SK-N-SH (cell line): ENCODE measurements at regions not wholly inside any gene's neighbourhood (a gene's known extent, or its start where the extent isn't known, plus 50 kb on each side); places are given as distances from the start of the nearest gene placed in this dataset.

Source experiments
- CTCF ChIA-PET: fragments of 300-600, 350-600 bp; formaldehyde crosslinking; extraction: SDS; loops from one replicate; lab custom pipeline; 2021; lab: Yijun Ruan, JAX
- POLR2A ChIA-PET: fragments of 350-600 bp; sonication (Branson Sonifier 250); formaldehyde crosslinking; extraction: SDS; loops from one replicate; lab custom pipeline; 2020; ENCODE audit warnings: antibody characterized with exemption, inconsistent platforms; lab: Yijun Ruan, JAX
- DNase-seq: peaks from one replicate; pipeline ENCODE4 v3.0.0; 2012
- H2AFZ ChIP-seq: fragments of 200-600 bp; sonication (generic); 2 replicates; pipeline ENCODE4 v1.8.1; 2016; ENCODE audit warnings: antibody characterized with exemption, mild to moderate bottlenecking, low read depth
- H3F3A ChIP-seq: fragments of 200-600 bp; sonication (generic); replicated peaks from 2 replicates; pipeline ENCODE3; 2016; ENCODE audit warnings: antibody characterized with exemption, mild to moderate bottlenecking; ENCODE audit not compliant: insufficient read depth
- H3K27ac ChIP-seq, 2 experiments: fragments of 200-500 bp in 1 of 2; fragments of 200-600 bp in 1 of 2; sonication (Bioruptor generic) in 1 of 2; sonication (generic), shearing (Covaris generic) in 1 of 2; 2 replicates each; pipeline versions ENCODE4 v1.5.1 to v1.6.1; 2014 to 2016; ENCODE audit warnings: low read depth in 2 of 2, inconsistent platforms in 1 of 2, low read length in 1 of 2, mild to moderate bottlenecking in 1 of 2, mixed read lengths in 1 of 2
- H3K27me3 ChIP-seq: fragments of 200-600 bp; sonication (generic), shearing (Covaris generic); 2 replicates; pipeline ENCODE4 v1.6.1; 2016; ENCODE audit warnings: mixed run types; ENCODE audit not compliant: insufficient read depth
- H3K36me3 ChIP-seq, 2 experiments: fragments of 200-500 bp in 1 of 2; fragments of 200-600 bp in 1 of 2; sonication (Bioruptor generic) in 1 of 2; sonication (generic) in 1 of 2; replicated peaks in 1 of 2; 2 replicates each; pipeline versions ENCODE3 to v1.5.1; 2014 to 2016; ENCODE audit warnings: low read length in 1 of 2, mild to moderate bottlenecking in 1 of 2; ENCODE audit not compliant: insufficient read depth in 2 of 2, control insufficient read depth in 1 of 2
- H3K4me1 ChIP-seq, 2 experiments: fragments of 200-500 bp in 1 of 2; fragments of 200-600 bp in 1 of 2; sonication (Bioruptor generic) in 1 of 2; sonication (generic), shearing (Covaris generic) in 1 of 2; 2 replicates each; pipeline versions ENCODE4 v1.5.1 to v1.6.1; 2014 to 2016; ENCODE audit warnings: low read depth in 1 of 2, low read length in 1 of 2, mixed run types in 1 of 2; ENCODE audit not compliant: insufficient read depth in 2 of 2, control insufficient read depth in 1 of 2
- H3K4me2 ChIP-seq: fragments of 200-600 bp; sonication (generic), shearing (Covaris generic); 2 replicates; pipeline ENCODE4 v1.6.1; 2017; ENCODE audit warnings: mixed run types
- H3K4me3 ChIP-seq, 2 experiments: fragments of 200-500 bp in 1 of 2; fragments of 200-600 bp in 1 of 2; sonication (Bioruptor generic) in 1 of 2; sonication (generic), shearing (Covaris generic) in 1 of 2; 2 replicates each; pipeline versions ENCODE4 v1.5.1 to v1.8.1; 2014 to 2016; ENCODE audit warnings: low read depth in 2 of 2, inconsistent platforms in 1 of 2, low read length in 1 of 2, mild to moderate bottlenecking in 1 of 2, mixed read lengths in 1 of 2, moderate library complexity in 1 of 2
- H3K79me2 ChIP-seq: fragments of 200-600 bp; sonication (generic); 2 replicates; pipeline ENCODE4 v1.8.1; 2017; ENCODE audit warnings: mild to moderate bottlenecking; ENCODE audit not compliant: insufficient read depth
- H3K9ac ChIP-seq: fragments of 200-600 bp; sonication (generic); 2 replicates; pipeline ENCODE4 v1.6.1; 2017; ENCODE audit warnings: mixed run types
- H3K9me2 ChIP-seq: fragments of 200-600 bp; sonication (generic); 2 replicates; pipeline ENCODE4 v1.6.1; 2017; ENCODE audit warnings: mixed run types
- H3K9me3 ChIP-seq: fragments of 200-600 bp; sonication (generic); 2 replicates; pipeline ENCODE4 v1.6.1; 2017; ENCODE audit warnings: mixed run types, mild to moderate bottlenecking, moderate library complexity
- H4K20me1 ChIP-seq: fragments of 200-600 bp; sonication (generic); 2 replicates; pipeline ENCODE4 v1.6.1; 2017; ENCODE audit warnings: mild to moderate bottlenecking, mixed run types; ENCODE audit not compliant: insufficient read depth
- ELF1 ChIP-seq: IDR thresholded peaks from 2 replicates; pipeline ENCODE4 v1.4.0; 2012
- EP300 ChIP-seq, 2 experiments: IDR thresholded peaks; 2 replicates each; pipeline versions ENCODE4 v1.4.0 to v1.6.1; 2012; ENCODE audit warnings: borderline replicate concordance in 1 of 2, low read depth in 1 of 2, low read length in 1 of 2
- FOSL2 ChIP-seq: IDR thresholded peaks from 2 replicates; pipeline ENCODE4 v1.4.0; 2012; ENCODE audit warnings: low read depth, mild to moderate bottlenecking, moderate library complexity, borderline replicate concordance
- FOXM1 ChIP-seq: IDR thresholded peaks from 2 replicates; pipeline ENCODE4 v1.4.0; 2012; ENCODE audit warnings: low read depth, mild to moderate bottlenecking
- GABPA ChIP-seq: IDR thresholded peaks from 2 replicates; pipeline ENCODE4 v1.4.0; 2012; ENCODE audit warnings: low read depth, mild to moderate bottlenecking
- GATA2 ChIP-seq: sonication (generic); formaldehyde crosslinking; IDR thresholded peaks from 2 replicates; pipeline ENCODE4 v1.5.0; 2020; ENCODE audit warnings: mild to moderate bottlenecking, missing genetic modification reagents
- MEF2A ChIP-seq: IDR thresholded peaks from 2 replicates; pipeline ENCODE4 v1.4.0; 2012; ENCODE audit warnings: low read depth, borderline replicate concordance
- NFIC ChIP-seq: IDR thresholded peaks from 2 replicates; pipeline ENCODE4 v1.4.0; 2012; ENCODE audit warnings: borderline replicate concordance
- NRF1 ChIP-seq: IDR thresholded peaks from 2 replicates; pipeline ENCODE4 v1.6.1; 2012; ENCODE audit warnings: low read depth, mild to moderate bottlenecking, low read length
- RAD21 ChIP-seq: IDR thresholded peaks from 2 replicates; pipeline ENCODE4 v1.6.1; 2012; ENCODE audit warnings: mild to moderate bottlenecking, low read length
- RCOR1 ChIP-seq: fragments of 150-350 bp; IDR thresholded peaks from 2 replicates; pipeline ENCODE4 v1.6.1; 2017; ENCODE audit warnings: antibody characterized with exemption, low read length
- RFX5 ChIP-seq: IDR thresholded peaks from 2 replicates; pipeline ENCODE4 v1.6.1; 2012; ENCODE audit warnings: mild to moderate bottlenecking, improper control_type of control experiment, low read length
- RXRA ChIP-seq: IDR thresholded peaks from 2 replicates; pipeline ENCODE4 v1.4.0; 2012; ENCODE audit warnings: low read depth, mild to moderate bottlenecking, borderline replicate concordance
- SIN3A ChIP-seq: IDR thresholded peaks from 2 replicates; pipeline ENCODE4 v1.6.1; 2012; ENCODE audit warnings: low read depth, mild to moderate bottlenecking, low read length, moderate library complexity, borderline replicate concordance
- TAF1 ChIP-seq: IDR thresholded peaks from 2 replicates; pipeline ENCODE4 v1.6.1; 2012; ENCODE audit warnings: low read depth, mild to moderate bottlenecking, low read length, moderate library complexity, borderline replicate concordance
- TCF12 ChIP-seq: IDR thresholded peaks from 2 replicates; pipeline ENCODE4 v1.4.0; 2012
- TEAD4 ChIP-seq: IDR thresholded peaks from 2 replicates; pipeline ENCODE4 v1.4.0; 2012; ENCODE audit warnings: mild to moderate bottlenecking, borderline replicate concordance; ENCODE audit not compliant: insufficient read depth
- YY1 ChIP-seq: IDR thresholded peaks from 2 replicates; pipeline ENCODE4 v1.4.0; 2012; ENCODE audit warnings: low read depth, mild to moderate bottlenecking
- WGBS: methylation state at CpG from one replicate; pipeline ENCODE4 v1.1.6; 2017; ENCODE audit warnings: low lambda C conversion rate; 5-methylcytosine and 5-hydroxymethylcytosine counted together
- TF ChIP-seq, protein P1 (sequence below): fragments of 150-350 bp; IDR thresholded peaks from 2 replicates; pipeline ENCODE4 v1.6.1; 2016; ENCODE audit warnings: mild to moderate bottlenecking, low read depth, low read length
- TF ChIP-seq, protein P2 (sequence below): IDR thresholded peaks from 2 replicates; pipeline ENCODE4 v1.6.1; 2012; ENCODE audit warnings: mild to moderate bottlenecking, low read depth, low read length, moderate library complexity
- TF ChIP-seq, protein P3 (sequence below): IDR thresholded peaks from 2 replicates; pipeline ENCODE4 v1.4.0; 2012; ENCODE audit warnings: low read depth
- TF ChIP-seq, protein P4 (sequence below): IDR thresholded peaks from 2 replicates; pipeline ENCODE4 v1.4.0; 2012; ENCODE audit warnings: low read depth, borderline replicate concordance
- TF ChIP-seq, protein P5 (sequence below): IDR thresholded peaks from 2 replicates; pipeline ENCODE4 v1.4.0; 2012; ENCODE audit warnings: low read depth, borderline replicate concordance
- TF ChIP-seq, protein P6 (sequence below): IDR thresholded peaks from 2 replicates; pipeline ENCODE4; 2012
- TF ChIP-seq, protein P7 (sequence below): fragments of 200-600 bp; sonication (generic); IDR thresholded peaks from 2 replicates; pipeline ENCODE4 v1.6.1; 2017; ENCODE audit warnings: antibody characterized with exemption, mild to moderate bottlenecking, moderate library complexity

DNA sequence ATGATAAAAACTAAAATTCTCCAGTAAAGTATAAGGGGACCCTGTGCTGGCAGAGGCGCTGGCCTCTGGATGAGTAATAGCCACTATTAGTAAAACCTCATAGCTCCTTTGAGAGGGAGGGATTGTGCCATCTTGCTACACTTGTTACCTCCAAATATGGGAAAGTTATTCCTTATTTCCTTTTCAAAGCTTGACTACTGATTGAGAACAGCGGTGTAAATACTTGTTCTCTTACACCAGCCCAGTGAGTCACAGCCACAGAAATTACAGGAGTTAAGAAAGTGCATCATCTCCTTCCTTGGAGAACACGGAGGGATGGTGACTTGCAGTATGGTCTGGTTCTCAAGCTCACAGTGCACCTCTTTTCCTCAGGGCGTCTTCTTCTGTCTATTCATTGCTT, 379.0 kb downstream of the EFNB2 start:
- 0 out of 2 replicates have a peak overlapping the region, but pooled peaks have one; percentile 41 for H3K9ac ChIP-seq
- no peak overlapping the region for H3K4me3 ChIP-seq
- H3F3A ChIP-seq = peaks cover 16% of the 10 kb centered on the region
- ChIA-PET POLR2A (no interaction called here), CTCF (no interaction called here)
- H3K9me2 ChIP-seq = no peaks in the 10 kb centered on the region
- H2AFZ ChIP-seq = no peak overlapping the region
- no peaks in the 10 kb centered on the region for H3K36me3 ChIP-seq
- no peak overlapping the region for H3K4me2 ChIP-seq
- H3K27me3 ChIP-seq = no peaks in the 10 kb centered on the region
- H3K9me3 ChIP-seq = no peaks in the 10 kb centered on the region
- 25% methylated on average over 4 of the region's 4 CpGs for WGBS
- DNase-seq = no peak
- no peaks in the 10 kb centered on the region; a peak in 2 of 4 replicates for H3K4me1 ChIP-seq
- H4K20me1 ChIP-seq = no peaks in the 10 kb centered on the region
- H3K79me2 ChIP-seq = no peaks in the 10 kb centered on the region
- H3K27ac ChIP-seq = peak overlapping the region; percentile 56 to 80; a peak in 3 of 4 replicates
- TF ChIP-seq EP300 (IDR thresholded peaks at IDR 0.05; ENCODE audit: borderline replicate concordance in 1 of 2, low read depth in 1 of 2, low read length in 1 of 2) (peak in 1 of 2 experiments; percentile 83; a peak in 2 of 4 replicates), NFIC (peak; percentile 34; the same call in 1 of the 2 replicates), MEF2A (no peak), ELF1 (no peak), RCOR1 (no peak), GATA2 (CRISPR knock-in tag) (no peak), TEAD4 (no peak), GABPA (no peak), YY1 (no peak), NRF1 (no peak), TCF12 (peak; percentile 87), RFX5 (no peak), TAF1 (no peak), RXRA (no peak), FOXM1 (0 out of 2 replicates have a peak, but pooled peaks have one; percentile 53), FOSL2 (peak; percentile 90), RAD21 (no peak), SIN3A (no peak)
- TF ChIP-seq, protein P1, sequence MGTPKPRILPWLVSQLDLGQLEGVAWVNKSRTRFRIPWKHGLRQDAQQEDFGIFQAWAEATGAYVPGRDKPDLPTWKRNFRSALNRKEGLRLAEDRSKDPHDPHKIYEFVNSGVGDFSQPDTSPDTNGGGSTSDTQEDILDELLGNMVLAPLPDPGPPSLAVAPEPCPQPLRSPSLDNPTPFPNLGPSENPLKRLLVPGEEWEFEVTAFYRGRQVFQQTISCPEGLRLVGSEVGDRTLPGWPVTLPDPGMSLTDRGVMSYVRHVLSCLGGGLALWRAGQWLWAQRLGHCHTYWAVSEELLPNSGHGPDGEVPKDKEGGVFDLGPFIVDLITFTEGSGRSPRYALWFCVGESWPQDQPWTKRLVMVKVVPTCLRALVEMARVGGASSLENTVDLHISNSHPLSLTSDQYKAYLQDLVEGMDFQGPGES = no peak
- TF ChIP-seq, protein P2, sequence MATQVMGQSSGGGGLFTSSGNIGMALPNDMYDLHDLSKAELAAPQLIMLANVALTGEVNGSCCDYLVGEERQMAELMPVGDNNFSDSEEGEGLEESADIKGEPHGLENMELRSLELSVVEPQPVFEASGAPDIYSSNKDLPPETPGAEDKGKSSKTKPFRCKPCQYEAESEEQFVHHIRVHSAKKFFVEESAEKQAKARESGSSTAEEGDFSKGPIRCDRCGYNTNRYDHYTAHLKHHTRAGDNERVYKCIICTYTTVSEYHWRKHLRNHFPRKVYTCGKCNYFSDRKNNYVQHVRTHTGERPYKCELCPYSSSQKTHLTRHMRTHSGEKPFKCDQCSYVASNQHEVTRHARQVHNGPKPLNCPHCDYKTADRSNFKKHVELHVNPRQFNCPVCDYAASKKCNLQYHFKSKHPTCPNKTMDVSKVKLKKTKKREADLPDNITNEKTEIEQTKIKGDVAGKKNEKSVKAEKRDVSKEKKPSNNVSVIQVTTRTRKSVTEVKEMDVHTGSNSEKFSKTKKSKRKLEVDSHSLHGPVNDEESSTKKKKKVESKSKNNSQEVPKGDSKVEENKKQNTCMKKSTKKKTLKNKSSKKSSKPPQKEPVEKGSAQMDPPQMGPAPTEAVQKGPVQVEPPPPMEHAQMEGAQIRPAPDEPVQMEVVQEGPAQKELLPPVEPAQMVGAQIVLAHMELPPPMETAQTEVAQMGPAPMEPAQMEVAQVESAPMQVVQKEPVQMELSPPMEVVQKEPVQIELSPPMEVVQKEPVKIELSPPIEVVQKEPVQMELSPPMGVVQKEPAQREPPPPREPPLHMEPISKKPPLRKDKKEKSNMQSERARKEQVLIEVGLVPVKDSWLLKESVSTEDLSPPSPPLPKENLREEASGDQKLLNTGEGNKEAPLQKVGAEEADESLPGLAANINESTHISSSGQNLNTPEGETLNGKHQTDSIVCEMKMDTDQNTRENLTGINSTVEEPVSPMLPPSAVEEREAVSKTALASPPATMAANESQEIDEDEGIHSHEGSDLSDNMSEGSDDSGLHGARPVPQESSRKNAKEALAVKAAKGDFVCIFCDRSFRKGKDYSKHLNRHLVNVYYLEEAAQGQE = no peak
- TF ChIP-seq, protein P3, sequence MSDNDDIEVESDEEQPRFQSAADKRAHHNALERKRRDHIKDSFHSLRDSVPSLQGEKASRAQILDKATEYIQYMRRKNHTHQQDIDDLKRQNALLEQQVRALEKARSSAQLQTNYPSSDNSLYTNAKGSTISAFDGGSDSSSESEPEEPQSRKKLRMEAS = 0 out of 2 replicates have a peak, but pooled peaks have one; percentile 27
- TF ChIP-seq, protein P4, sequence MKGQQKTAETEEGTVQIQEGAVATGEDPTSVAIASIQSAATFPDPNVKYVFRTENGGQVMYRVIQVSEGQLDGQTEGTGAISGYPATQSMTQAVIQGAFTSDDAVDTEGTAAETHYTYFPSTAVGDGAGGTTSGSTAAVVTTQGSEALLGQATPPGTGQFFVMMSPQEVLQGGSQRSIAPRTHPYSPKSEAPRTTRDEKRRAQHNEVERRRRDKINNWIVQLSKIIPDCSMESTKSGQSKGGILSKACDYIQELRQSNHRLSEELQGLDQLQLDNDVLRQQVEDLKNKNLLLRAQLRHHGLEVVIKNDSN = no peak
- TF ChIP-seq, protein P5, sequence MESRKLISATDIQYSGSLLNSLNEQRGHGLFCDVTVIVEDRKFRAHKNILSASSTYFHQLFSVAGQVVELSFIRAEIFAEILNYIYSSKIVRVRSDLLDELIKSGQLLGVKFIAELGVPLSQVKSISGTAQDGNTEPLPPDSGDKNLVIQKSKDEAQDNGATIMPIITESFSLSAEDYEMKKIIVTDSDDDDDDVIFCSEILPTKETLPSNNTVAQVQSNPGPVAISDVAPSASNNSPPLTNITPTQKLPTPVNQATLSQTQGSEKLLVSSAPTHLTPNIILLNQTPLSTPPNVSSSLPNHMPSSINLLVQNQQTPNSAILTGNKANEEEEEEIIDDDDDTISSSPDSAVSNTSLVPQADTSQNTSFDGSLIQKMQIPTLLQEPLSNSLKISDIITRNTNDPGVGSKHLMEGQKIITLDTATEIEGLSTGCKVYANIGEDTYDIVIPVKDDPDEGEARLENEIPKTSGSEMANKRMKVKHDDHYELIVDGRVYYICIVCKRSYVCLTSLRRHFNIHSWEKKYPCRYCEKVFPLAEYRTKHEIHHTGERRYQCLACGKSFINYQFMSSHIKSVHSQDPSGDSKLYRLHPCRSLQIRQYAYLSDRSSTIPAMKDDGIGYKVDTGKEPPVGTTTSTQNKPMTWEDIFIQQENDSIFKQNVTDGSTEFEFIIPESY = no peak
- TF ChIP-seq, protein P6, sequence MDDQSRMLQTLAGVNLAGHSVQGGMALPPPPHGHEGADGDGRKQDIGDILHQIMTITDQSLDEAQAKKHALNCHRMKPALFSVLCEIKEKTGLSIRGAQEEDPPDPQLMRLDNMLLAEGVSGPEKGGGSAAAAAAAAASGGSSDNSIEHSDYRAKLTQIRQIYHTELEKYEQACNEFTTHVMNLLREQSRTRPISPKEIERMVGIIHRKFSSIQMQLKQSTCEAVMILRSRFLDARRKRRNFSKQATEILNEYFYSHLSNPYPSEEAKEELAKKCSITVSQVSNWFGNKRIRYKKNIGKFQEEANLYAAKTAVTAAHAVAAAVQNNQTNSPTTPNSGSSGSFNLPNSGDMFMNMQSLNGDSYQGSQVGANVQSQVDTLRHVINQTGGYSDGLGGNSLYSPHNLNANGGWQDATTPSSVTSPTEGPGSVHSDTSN = peak; percentile 76
- TF ChIP-seq, protein P7, sequence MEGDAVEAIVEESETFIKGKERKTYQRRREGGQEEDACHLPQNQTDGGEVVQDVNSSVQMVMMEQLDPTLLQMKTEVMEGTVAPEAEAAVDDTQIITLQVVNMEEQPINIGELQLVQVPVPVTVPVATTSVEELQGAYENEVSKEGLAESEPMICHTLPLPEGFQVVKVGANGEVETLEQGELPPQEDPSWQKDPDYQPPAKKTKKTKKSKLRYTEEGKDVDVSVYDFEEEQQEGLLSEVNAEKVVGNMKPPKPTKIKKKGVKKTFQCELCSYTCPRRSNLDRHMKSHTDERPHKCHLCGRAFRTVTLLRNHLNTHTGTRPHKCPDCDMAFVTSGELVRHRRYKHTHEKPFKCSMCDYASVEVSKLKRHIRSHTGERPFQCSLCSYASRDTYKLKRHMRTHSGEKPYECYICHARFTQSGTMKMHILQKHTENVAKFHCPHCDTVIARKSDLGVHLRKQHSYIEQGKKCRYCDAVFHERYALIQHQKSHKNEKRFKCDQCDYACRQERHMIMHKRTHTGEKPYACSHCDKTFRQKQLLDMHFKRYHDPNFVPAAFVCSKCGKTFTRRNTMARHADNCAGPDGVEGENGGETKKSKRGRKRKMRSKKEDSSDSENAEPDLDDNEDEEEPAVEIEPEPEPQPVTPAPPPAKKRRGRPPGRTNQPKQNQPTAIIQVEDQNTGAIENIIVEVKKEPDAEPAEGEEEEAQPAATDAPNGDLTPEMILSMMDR = no peak
